H9 (cell line): ENCODE measurements at regions not wholly inside any gene's neighbourhood (a gene's known extent, or its start where the extent isn't known, plus 50 kb on each side); places are given as distances from the start of the nearest gene placed in this dataset.

Experiments used
- DNase-seq: peaks from one replicate; pipeline ENCODE4 v3.0.0-alpha.2; 2017
- H2AFZ ChIP-seq: one replicate; pipeline ENCODE4 v1.6.1; 2013; ENCODE audit warnings: mild to moderate bottlenecking, low read length, control low read depth, moderate library complexity
- H2AK5ac ChIP-seq: 2 replicates; pipeline ENCODE4 v1.6.1; 2013; ENCODE audit warnings: low read length, control low read depth, mixed read lengths; ENCODE audit not compliant: insufficient read length
- H2BK120ac ChIP-seq: one replicate; pipeline ENCODE4 v1.6.1; 2013; ENCODE audit warnings: low read depth, mild to moderate bottlenecking, low read length, control low read depth, inconsistent platforms; ENCODE audit not compliant: poor library complexity, severe bottlenecking
- H2BK12ac ChIP-seq: 2 replicates; pipeline ENCODE4 v1.6.1; 2013; ENCODE audit warnings: low read length, control low read depth, mixed read lengths, low read depth; ENCODE audit not compliant: insufficient read length
- H2BK15ac ChIP-seq: 2 replicates; pipeline ENCODE4 v1.6.1; 2013; ENCODE audit warnings: low read depth, low read length, control low read depth
- H2BK20ac ChIP-seq: one replicate; pipeline ENCODE4 v1.6.1; 2013; ENCODE audit warnings: low read depth, mild to moderate bottlenecking, low read length, control low read depth, inconsistent platforms; ENCODE audit not compliant: poor library complexity, severe bottlenecking
- H2BK5ac ChIP-seq: 2 replicates; pipeline ENCODE4 v1.6.1; 2013; ENCODE audit warnings: low read length, control low read depth, mixed read lengths; ENCODE audit not compliant: insufficient read length
- H3K14ac ChIP-seq: 2 replicates; pipeline ENCODE4 v1.6.1; 2013; ENCODE audit warnings: low read length, control low read depth; ENCODE audit not compliant: insufficient read depth
- H3K18ac ChIP-seq: 2 replicates; pipeline ENCODE4 v1.6.1; 2013; ENCODE audit warnings: low read depth, mild to moderate bottlenecking, mixed read lengths, low read length, control low read depth; ENCODE audit not compliant: insufficient read length
- H3K23ac ChIP-seq: 2 replicates; pipeline ENCODE4 v1.6.1; 2013; ENCODE audit warnings: low read length, control low read depth, mixed read lengths, low read depth; ENCODE audit not compliant: insufficient read length
- H3K23me2 ChIP-seq: 2 replicates; pipeline ENCODE4 v1.6.1; 2013; ENCODE audit warnings: low read depth, mild to moderate bottlenecking, mixed read lengths, low read length, control low read depth; ENCODE audit not compliant: insufficient read length, poor library complexity, severe bottlenecking
- H3K27ac ChIP-seq: 2 replicates; pipeline ENCODE4 v1.5.1; 2013; ENCODE audit warnings: low read length, control low read depth, mixed read lengths, low read depth; ENCODE audit not compliant: insufficient read length
- H3K27me3 ChIP-seq: 2 replicates; pipeline ENCODE4 v1.6.1; 2013; ENCODE audit warnings: low read length, control low read depth, inconsistent platforms; ENCODE audit not compliant: insufficient read depth
- H3K4ac ChIP-seq: 2 replicates; pipeline ENCODE4 v1.6.1; 2013; ENCODE audit warnings: low read depth, mild to moderate bottlenecking, control low read depth, inconsistent platforms, low read length, moderate library complexity
- H3K4me1 ChIP-seq: 2 replicates; pipeline ENCODE4 v1.6.1; 2013; ENCODE audit warnings: low read length, control low read depth, inconsistent platforms; ENCODE audit not compliant: insufficient read depth
- H3K4me2 ChIP-seq: 2 replicates; pipeline ENCODE4 v1.6.1; 2013; ENCODE audit warnings: low read length, control low read depth, mixed read lengths; ENCODE audit not compliant: insufficient read length, insufficient read depth
- H3K56ac ChIP-seq: 2 replicates; pipeline ENCODE4 v1.6.1; 2013; ENCODE audit warnings: low read depth, mild to moderate bottlenecking, mixed read lengths, low read length, control low read depth; ENCODE audit not compliant: insufficient read length
- H3K79me1 ChIP-seq: 2 replicates; pipeline ENCODE4 v1.6.1; 2013; ENCODE audit warnings: low read depth, mild to moderate bottlenecking, moderate library complexity, low read length, control low read depth, inconsistent platforms; ENCODE audit not compliant: insufficient read depth, poor library complexity, severe bottlenecking
- H3K79me2 ChIP-seq: 2 replicates; pipeline ENCODE4 v1.6.1; 2013; ENCODE audit warnings: low read length, control low read depth, inconsistent platforms; ENCODE audit not compliant: insufficient read depth
- H3K9ac ChIP-seq: 2 replicates; pipeline ENCODE4 v1.6.1; 2013; ENCODE audit warnings: low read length, control low read depth, mixed read lengths; ENCODE audit not compliant: insufficient read length; ENCODE audit errors: extremely low read depth
- H3K9me3 ChIP-seq: one replicate; pipeline ENCODE4 v1.6.1; 2013; ENCODE audit warnings: low read depth, low read length, inconsistent platforms; ENCODE audit not compliant: control insufficient read depth
- H3T11ph ChIP-seq: one replicate; pipeline ENCODE4 v1.6.1; 2013; ENCODE audit warnings: mild to moderate bottlenecking, low read length, control low read depth, inconsistent platforms
- H4K20me1 ChIP-seq: one replicate; pipeline ENCODE4 v1.6.1; 2013; ENCODE audit not compliant: control insufficient read depth, insufficient read length, insufficient read depth
- H4K5ac ChIP-seq: 2 replicates; pipeline ENCODE4 v1.6.1; 2013; ENCODE audit warnings: low read depth, mild to moderate bottlenecking, mixed read lengths, low read length, control low read depth; ENCODE audit not compliant: insufficient read length
- H4K8ac ChIP-seq: replicated peaks from 2 replicates; pipeline ENCODE4 v1.6.1; 2013; ENCODE audit warnings: low read length, control low read depth, mixed read lengths, low read depth; ENCODE audit not compliant: insufficient read length
- H4K91ac ChIP-seq: 2 replicates; pipeline ENCODE4 v1.6.1; 2013; ENCODE audit warnings: low read depth, mild to moderate bottlenecking, moderate library complexity, mixed read lengths, low read length, control low read depth; ENCODE audit not compliant: insufficient read length
- H3K27ac Mint-ChIP-seq, 3 experiments: 2 replicates in 2 of 3; 3 replicates in 1 of 3; pipeline ENCODE4 v1.8.0; 2020 to 2021; ENCODE audit warnings: mixed read lengths in 3 of 3, mild to moderate bottlenecking in 1 of 3, moderate library complexity in 1 of 3
- H3K27me3 Mint-ChIP-seq: 2 replicates; pipeline ENCODE4 v1.8.0; 2021; ENCODE audit warnings: low read depth, mild to moderate bottlenecking, moderate library complexity, mixed read lengths
- H3K36me3 Mint-ChIP-seq, 3 experiments: 2 replicates in 2 of 3; 3 replicates in 1 of 3; pipeline ENCODE4 v1.8.0; 2020 to 2021; ENCODE audit warnings: low read depth in 3 of 3, mixed read lengths in 3 of 3; ENCODE audit not compliant: insufficient read depth in 1 of 3
- H3K4me1 Mint-ChIP-seq, 2 experiments: 2 replicates each; pipeline ENCODE4 v1.8.0; 2020; ENCODE audit warnings: mixed read lengths in 2 of 2
- H3K4me3 Mint-ChIP-seq, 2 experiments: 2 replicates in 1 of 2; 3 replicates in 1 of 2; pipeline ENCODE4 v1.8.0; 2020 to 2021; ENCODE audit warnings: mild to moderate bottlenecking in 2 of 2, mixed read lengths in 2 of 2, moderate library complexity in 1 of 2
- H3K9me3 Mint-ChIP-seq, 2 experiments: 2 replicates in 1 of 2; 3 replicates in 1 of 2; pipeline ENCODE4 v1.8.0; 2020; ENCODE audit warnings: mild to moderate bottlenecking in 2 of 2, mixed read lengths in 2 of 2, moderate library complexity in 1 of 2
- CTCF ChIP-seq: fragments of 200-600 bp; sonication (generic); conservative IDR thresholded peaks from 3 replicates; pipeline ENCODE4 v1.8.0; 2021; ENCODE audit warnings: antibody characterized with exemption, mild to moderate bottlenecking
- WGBS: extraction: QIAGEN DNeasy Blood & Tissue Kit; methylation state at CpG from one replicate; pipeline ENCODE4 v1.1.7; 2013; ENCODE audit warnings: missing lambda C conversion rate, low lambda C conversion rate, mixed read lengths; ENCODE audit not compliant: insufficient read length; ENCODE audit errors: extremely low coverage; 5-methylcytosine and 5-hydroxymethylcytosine counted together

GRCh38 chr6:134647861-134648260 lies 302.0 kb downstream of the ALDH8A1 start:
- H3K9me3 ChIP-seq: no peaks in the 10 kb centered on the region
- no peaks in the 10 kb centered on the region for H3K79me2 ChIP-seq
- TF ChIP-seq CTCF: no peak
- H3K27me3 ChIP-seq: no peaks in the 10 kb centered on the region
- H3K9me3 Mint-ChIP-seq: no peaks in the 10 kb centered on the region
- H3K14ac ChIP-seq: no peak overlapping the region
- DNase-seq: no peak
- H3K27ac ChIP-seq: no peak overlapping the region
- H3K27me3 Mint-ChIP-seq: no peaks in the 10 kb centered on the region
- H3K27ac Mint-ChIP-seq: no peak overlapping the region
- no peak overlapping the region for H3K23ac ChIP-seq
- no peaks in the 10 kb centered on the region for H4K20me1 ChIP-seq
- H2BK15ac ChIP-seq: no peak overlapping the region
- H3K56ac ChIP-seq: no peak overlapping the region
- no peak overlapping the region for H2BK20ac ChIP-seq
- no peak overlapping the region for H2BK5ac ChIP-seq
- no peaks in the 10 kb centered on the region for H3K4me1 ChIP-seq
- no peak overlapping the region for H4K5ac ChIP-seq
- no peak overlapping the region for H2BK120ac ChIP-seq
- H2AK5ac ChIP-seq: no peak overlapping the region
- H3K36me3 Mint-ChIP-seq: no peaks in the 10 kb centered on the region
- no peaks in the 10 kb centered on the region for H3K23me2 ChIP-seq
- peaks cover 0 to 2% of the 10 kb centered on the region in 2 experiments; a peak in 1 of 4 replicates for H3K4me1 Mint-ChIP-seq
- no peak overlapping the region for H3K4me3 Mint-ChIP-seq
- H4K8ac ChIP-seq: no peak overlapping the region
- H4K91ac ChIP-seq: no peak overlapping the region
- H3K18ac ChIP-seq: no peak overlapping the region
- H3K4me2 ChIP-seq: no peak overlapping the region
- H3K79me1 ChIP-seq: no peaks in the 10 kb centered on the region
- H3K9ac ChIP-seq: no peak overlapping the region
- no peak overlapping the region for H2AFZ ChIP-seq
- no peak overlapping the region for H3K4ac ChIP-seq
- WGBS: no CpG with 5 or more reads among the region's 3 CpGs
- H3T11ph ChIP-seq: no peak overlapping the region
- no peak overlapping the region for H2BK12ac ChIP-seq
